Bronchial epithelial cell (primary cell): ENCODE measurements at regions not wholly inside any gene's neighbourhood (a gene's known extent, or its start where the extent isn't known, plus 50 kb on each side); places are given as distances from the start of the nearest gene placed in this dataset.
A peak's percentile ranks its signal among the peaks of the same experiment; 100 is the strongest.

Experiments used
- DNase-seq: peaks from one replicate; pipeline ENCODE4 v3.0.0-alpha.2; 2010; ENCODE audit warnings: low read depth
- FAIRE-seq: peaks from 2 replicates; lab custom pipeline; 2011; peaks lifted over from hg19 to GRCh38; lab: Jason Lieb, UNC
- H3K27me3 ChIP-seq: 2 replicates; pipeline ENCODE4 v1.5.1; 2011; ENCODE audit warnings: low read length; ENCODE audit not compliant: control insufficient read depth, insufficient read depth
- H3K36me3 ChIP-seq: 2 replicates; pipeline ENCODE4 v1.5.1; 2011; ENCODE audit warnings: low read length; ENCODE audit not compliant: control insufficient read depth, insufficient read depth
- H3K4me3 ChIP-seq: 2 replicates; pipeline ENCODE4 v1.5.1; 2011; ENCODE audit warnings: mild to moderate bottlenecking, low read depth, low read length, control low read depth
- TF ChIP-seq, protein P1 (sequence below): IDR thresholded peaks from 2 replicates; pipeline ENCODE4 v1.5.1; 2011; ENCODE audit warnings: mild to moderate bottlenecking, moderate library complexity, low read length, control low read depth, inconsistent platforms; ENCODE audit not compliant: insufficient read depth, severe bottlenecking

DNA sequence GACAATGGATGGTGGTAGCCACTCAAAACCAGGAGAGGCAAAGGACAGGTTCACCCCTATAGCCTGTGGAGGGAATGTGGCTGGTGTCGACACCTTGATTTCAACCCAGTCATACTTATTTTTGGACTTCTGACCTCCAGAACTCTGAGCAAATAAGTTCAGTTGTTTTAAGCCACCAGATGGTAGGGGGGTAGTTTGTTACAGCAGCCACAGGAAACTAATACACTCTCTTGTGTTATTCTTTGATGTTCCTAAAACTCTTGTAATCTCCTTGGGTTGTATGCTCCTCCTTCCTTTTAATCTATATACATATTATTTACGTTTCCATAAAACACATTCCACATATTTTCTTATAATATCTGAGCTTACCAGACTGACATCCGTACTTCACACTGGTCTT lies 65.9 kb downstream of the ZBTB18 start:
- TF ChIP-seq, protein P1, sequence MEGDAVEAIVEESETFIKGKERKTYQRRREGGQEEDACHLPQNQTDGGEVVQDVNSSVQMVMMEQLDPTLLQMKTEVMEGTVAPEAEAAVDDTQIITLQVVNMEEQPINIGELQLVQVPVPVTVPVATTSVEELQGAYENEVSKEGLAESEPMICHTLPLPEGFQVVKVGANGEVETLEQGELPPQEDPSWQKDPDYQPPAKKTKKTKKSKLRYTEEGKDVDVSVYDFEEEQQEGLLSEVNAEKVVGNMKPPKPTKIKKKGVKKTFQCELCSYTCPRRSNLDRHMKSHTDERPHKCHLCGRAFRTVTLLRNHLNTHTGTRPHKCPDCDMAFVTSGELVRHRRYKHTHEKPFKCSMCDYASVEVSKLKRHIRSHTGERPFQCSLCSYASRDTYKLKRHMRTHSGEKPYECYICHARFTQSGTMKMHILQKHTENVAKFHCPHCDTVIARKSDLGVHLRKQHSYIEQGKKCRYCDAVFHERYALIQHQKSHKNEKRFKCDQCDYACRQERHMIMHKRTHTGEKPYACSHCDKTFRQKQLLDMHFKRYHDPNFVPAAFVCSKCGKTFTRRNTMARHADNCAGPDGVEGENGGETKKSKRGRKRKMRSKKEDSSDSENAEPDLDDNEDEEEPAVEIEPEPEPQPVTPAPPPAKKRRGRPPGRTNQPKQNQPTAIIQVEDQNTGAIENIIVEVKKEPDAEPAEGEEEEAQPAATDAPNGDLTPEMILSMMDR: no peak
- no peak for FAIRE-seq

DNA sequence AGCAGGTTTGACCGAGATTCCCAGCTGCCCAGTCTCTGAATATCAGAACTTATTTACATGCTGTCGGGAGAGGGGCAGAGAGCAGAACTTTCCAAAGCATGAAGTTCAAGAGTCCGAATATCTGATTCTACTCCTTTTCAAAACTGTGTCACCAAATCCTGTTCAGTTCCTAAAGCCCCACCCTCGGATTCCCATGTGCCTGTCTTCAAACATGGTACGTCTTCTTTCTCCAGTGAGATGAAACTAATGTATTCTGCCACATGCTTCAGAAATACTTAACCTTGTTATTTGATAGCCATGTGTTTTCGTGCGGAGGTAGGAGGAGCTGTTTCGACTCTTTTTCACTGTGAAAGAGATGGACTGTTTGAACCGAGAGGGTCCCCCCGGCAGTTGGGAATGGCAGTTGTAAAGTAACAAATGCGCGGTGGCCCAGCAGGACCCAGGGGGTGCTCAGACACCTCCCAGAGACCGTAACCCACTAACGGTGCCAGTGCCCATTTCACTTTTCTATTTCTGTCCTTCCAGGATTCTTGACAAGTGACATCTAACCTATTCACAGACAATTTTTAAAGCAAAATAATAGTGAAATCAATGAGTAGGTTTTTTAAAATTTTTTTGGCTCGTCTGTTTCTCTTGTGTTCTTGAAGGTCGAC lies 67.2 kb downstream of the ZBTB18 start:
- no peak overlapping the region for H3K4me3 ChIP-seq
- no peaks in the 10 kb centered on the region for H3K27me3 ChIP-seq
- DNase-seq: no peak
- TF ChIP-seq, protein P1: no peak
- no peaks in the 10 kb centered on the region for H3K36me3 ChIP-seq
- no peak for FAIRE-seq

More for the DNA sequence above, 65.9 kb downstream of the ZBTB18 start:
- H3K4me3 ChIP-seq: no peak overlapping the region
- H3K36me3 ChIP-seq: no peaks in the 10 kb centered on the region
- no peak for DNase-seq
- H3K27me3 ChIP-seq: no peaks in the 10 kb centered on the region

GRCh38 chr1:244128591-244129383 lies 77.7 kb downstream of the ZBTB18 start:
- TF ChIP-seq, protein P1: no peak
- DNase-seq: no peak

DNA sequence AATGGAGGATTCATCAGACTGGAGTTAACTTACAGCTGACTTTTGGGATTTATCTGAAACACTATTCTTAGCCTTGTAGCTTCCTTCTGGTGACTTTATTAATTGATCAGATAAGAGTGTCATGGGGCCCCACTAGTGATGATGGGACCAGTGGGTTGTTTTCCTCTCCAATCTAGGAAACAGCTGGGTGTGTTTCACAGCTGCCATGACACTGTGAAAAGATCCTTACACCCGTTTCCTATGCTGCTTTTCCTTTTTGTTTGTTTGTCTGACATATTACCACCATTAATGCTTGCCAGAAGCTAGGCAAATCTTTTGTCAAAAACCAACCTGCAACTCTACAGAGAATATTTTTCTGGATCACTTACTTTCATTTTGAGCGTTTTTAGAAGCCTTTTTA lies 86.2 kb downstream of the ZBTB18 start:
- H3K4me3 ChIP-seq: no peak overlapping the region
- TF ChIP-seq, protein P1: no peak
- DNase-seq (no peak), FAIRE-seq (no peak)
- H3K36me3 ChIP-seq: no peaks in the 10 kb centered on the region
- no peaks in the 10 kb centered on the region for H3K27me3 ChIP-seq

More at GRCh38 chr1:244128591-244129383, 77.7 kb downstream of the ZBTB18 start:
- H3K27me3 ChIP-seq: no peaks in the 10 kb centered on the region
- no peaks in the 10 kb centered on the region for H3K36me3 ChIP-seq
- no peak overlapping the region for H3K4me3 ChIP-seq
- FAIRE-seq: no peak

- H3K27me3 ChIP-seq: no peaks in the 10 kb centered on the region
- no peaks in the 10 kb centered on the region for H3K36me3 ChIP-seq
- no peak overlapping the region for H3K4me3 ChIP-seq
- FAIRE-seq (no peak), DNase-seq (peak; percentile 6)
- TF ChIP-seq, protein P1: no peak
These were observed 86.6 kb downstream of the ZBTB18 start for GRCh38 chr1:244137725-244138124.
